ENCODE measurements at regions not wholly inside any gene's neighbourhood (a gene's known extent, or its start where the extent isn't known, plus 50 kb on each side); places are given as distances from the start of the nearest gene placed in this dataset.

GRCh38 chr6:169965657-169966311, 214.4 kb downstream of the ERMARD start:
- no peak for TF ChIP-seq CTCF (IDR thresholded peaks at IDR 0.05; ENCODE audit: control insufficient read depth, insufficient read depth, low read depth, low read length, missing control alignments)
- DNase-seq (ENCODE audit: low read depth), result no peak

GRCh38 chr6:169965239-169965638, 213.8 kb downstream of the ERMARD start:
- no peak for TF ChIP-seq CTCF (IDR thresholded peaks at IDR 0.05; ENCODE audit: control insufficient read depth, insufficient read depth, low read depth, low read length, missing control alignments)
- H3K4me3 ChIP-seq (ENCODE audit: control insufficient read depth, low read depth, low read length), result no peak overlapping the region
- no peak for DNase-seq (ENCODE audit: low read depth)

More at GRCh38 chr6:169965657-169966311, 214.4 kb downstream of the ERMARD start:
- H3K4me3 ChIP-seq (ENCODE audit: control insufficient read depth, low read depth, low read length), result no peak overlapping the region

GRCh38 chr6:169964486-169965180, 213.2 kb downstream of the ERMARD start:
- TF ChIP-seq CTCF (IDR thresholded peaks at IDR 0.05; ENCODE audit: control insufficient read depth, insufficient read depth, low read depth, low read length, missing control alignments), result no peak
- no peak overlapping the region for H3K4me3 ChIP-seq (ENCODE audit: control insufficient read depth, low read depth, low read length)
- no peak for DNase-seq (ENCODE audit: low read depth)

- TF ChIP-seq CTCF (IDR thresholded peaks at IDR 0.05; ENCODE audit: control insufficient read depth, insufficient read depth, low read depth, low read length, missing control alignments), result no peak
- DNase-seq (ENCODE audit: low read depth), result no peak
- no peak overlapping the region for H3K4me3 ChIP-seq (ENCODE audit: control insufficient read depth, low read depth, low read length)
Measured at GRCh38 chr6:169963581-169964297, 212.3 kb downstream of the ERMARD start.

GRCh38 chr6:169962604-169963469, 211.4 kb downstream of the ERMARD start:
- TF ChIP-seq CTCF (IDR thresholded peaks at IDR 0.05; ENCODE audit: control insufficient read depth, insufficient read depth, low read depth, low read length, missing control alignments), result no peak
- no peak for DNase-seq (ENCODE audit: low read depth)
- no peak overlapping the region for H3K4me3 ChIP-seq (ENCODE audit: control insufficient read depth, low read depth, low read length)
